ENCODE measurements at regions not wholly inside any gene's neighbourhood (a gene's known extent, or its start where the extent isn't known, plus 50 kb on each side); places are given as distances from the start of the nearest gene placed in this dataset.

DNA sequence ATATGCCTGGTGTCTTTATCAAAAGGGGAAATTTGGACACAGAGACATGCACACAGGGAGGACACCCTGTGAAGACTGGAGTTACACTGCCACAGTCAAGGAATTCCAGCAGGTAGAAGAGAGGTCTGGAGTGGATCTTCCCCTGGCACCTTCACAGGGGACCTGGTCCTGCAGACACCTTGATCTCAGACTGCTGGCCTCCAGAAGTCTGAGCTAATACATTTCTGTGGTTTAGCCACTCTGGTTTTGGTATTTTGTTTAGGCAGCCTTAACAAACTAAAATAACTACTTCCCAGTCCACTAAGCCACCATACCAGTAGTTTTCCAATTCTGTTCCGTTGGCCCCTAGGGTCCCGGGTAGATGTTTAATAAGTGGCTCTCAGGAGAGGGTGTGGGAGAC lies 164.7 kb downstream of the SETD4 start:
- ChIA-PET POLR2A (no interaction called here), CTCF (interaction anchor here (1.0 to 1.8 kb wide), 2 partner anchors 42 to 55 kb away, joined by 3 to 9 read pairs; no protein-coding TSS in a partner anchor)
- no peak overlapping the region for H3K27ac ChIP-seq (ENCODE audit: insufficient read depth, low read depth, low read length)
- H3K79me2 ChIP-seq (ENCODE audit: control insufficient read depth, insufficient read depth, low read length): no peaks in the 10 kb centered on the region
- dilution Hi-C loops (cut with MboI; ENCODE audit: extremely low pct_ligation_motif_present, low sequenced_read_pairs) (no loop called here), intact Hi-C loops (cut with micrococcal nuclease) (no loop called here)
- no peaks in the 10 kb centered on the region for H3K9me3 ChIP-seq (replicated peaks; ENCODE audit: control insufficient read depth, insufficient read depth, low read length)
- no peaks in the 10 kb centered on the region for H3K4me1 ChIP-seq (ENCODE audit: control insufficient read depth, extremely low read depth, insufficient read depth, low read length)
- H4K20me1 ChIP-seq (replicated peaks; ENCODE audit: control insufficient read depth, extremely low read depth, insufficient read depth, low read length): no peaks in the 10 kb centered on the region
- H3K9me1 ChIP-seq (replicated peaks; ENCODE audit: control insufficient read depth, extremely low read depth, insufficient read depth, low read length): no peaks in the 10 kb centered on the region
- FAIRE-seq (no peak), DNase-seq (ENCODE audit: low read depth, low spot score) (no peak)
- BruUV-seq (replicated peaks): no TSS peak
- TF ChIP-seq POLR2A (IDR thresholded peaks at IDR 0.05; ENCODE audit: low read depth, low read length): no peak
- TF ChIP-seq, protein P1, sequence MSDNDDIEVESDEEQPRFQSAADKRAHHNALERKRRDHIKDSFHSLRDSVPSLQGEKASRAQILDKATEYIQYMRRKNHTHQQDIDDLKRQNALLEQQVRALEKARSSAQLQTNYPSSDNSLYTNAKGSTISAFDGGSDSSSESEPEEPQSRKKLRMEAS (IDR thresholded peaks at IDR 0.05; ENCODE audit: insufficient read depth, insufficient read length): no peak
- no peak for TF ChIP-seq FOS (IDR thresholded peaks at IDR 0.05; ENCODE audit: borderline replicate concordance, insufficient read depth, low read length)
- TF ChIP-seq POLR2AphosphoS5 (IDR thresholded peaks at IDR 0.05; ENCODE audit: insufficient read depth, low read depth, low read length): no peak
- no peak for TF ChIP-seq EZH2 (IDR thresholded peaks at IDR 0.05; ENCODE audit: borderline replicate concordance, low read depth, low read length, severe bottlenecking)
- TF ChIP-seq JUN (IDR thresholded peaks at IDR 0.05; ENCODE audit: borderline replicate concordance, insufficient read depth, insufficient read length, low read depth): no peak
- TF ChIP-seq, protein P2, sequence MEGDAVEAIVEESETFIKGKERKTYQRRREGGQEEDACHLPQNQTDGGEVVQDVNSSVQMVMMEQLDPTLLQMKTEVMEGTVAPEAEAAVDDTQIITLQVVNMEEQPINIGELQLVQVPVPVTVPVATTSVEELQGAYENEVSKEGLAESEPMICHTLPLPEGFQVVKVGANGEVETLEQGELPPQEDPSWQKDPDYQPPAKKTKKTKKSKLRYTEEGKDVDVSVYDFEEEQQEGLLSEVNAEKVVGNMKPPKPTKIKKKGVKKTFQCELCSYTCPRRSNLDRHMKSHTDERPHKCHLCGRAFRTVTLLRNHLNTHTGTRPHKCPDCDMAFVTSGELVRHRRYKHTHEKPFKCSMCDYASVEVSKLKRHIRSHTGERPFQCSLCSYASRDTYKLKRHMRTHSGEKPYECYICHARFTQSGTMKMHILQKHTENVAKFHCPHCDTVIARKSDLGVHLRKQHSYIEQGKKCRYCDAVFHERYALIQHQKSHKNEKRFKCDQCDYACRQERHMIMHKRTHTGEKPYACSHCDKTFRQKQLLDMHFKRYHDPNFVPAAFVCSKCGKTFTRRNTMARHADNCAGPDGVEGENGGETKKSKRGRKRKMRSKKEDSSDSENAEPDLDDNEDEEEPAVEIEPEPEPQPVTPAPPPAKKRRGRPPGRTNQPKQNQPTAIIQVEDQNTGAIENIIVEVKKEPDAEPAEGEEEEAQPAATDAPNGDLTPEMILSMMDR (IDR thresholded peaks at IDR 0.05; ENCODE audit: extremely low read depth in 1 of 2, insufficient read depth in 1 of 2, low read depth in 1 of 2, low read length in 2 of 2): no peak
- TF ChIP-seq MYC (IDR thresholded peaks at IDR 0.05; ENCODE audit: low read depth, low read length): no peak
- no peak for TF ChIP-seq GATA2 (IDR thresholded peaks at IDR 0.05; ENCODE audit: insufficient read depth, insufficient read length, low read depth, low read length)
- H2AFZ ChIP-seq (ENCODE audit: low read depth, low read length): no peak overlapping the region
- H3K4me2 ChIP-seq (ENCODE audit: insufficient read depth, low read length): no peak overlapping the region
- no peak overlapping the region for H3K9ac ChIP-seq (replicated peaks; ENCODE audit: extremely low read depth, insufficient read depth, low read length)
- no peak overlapping the region for H3K4me3 ChIP-seq (replicated peaks in 1 of 3; ENCODE audit: insufficient read depth in 1 of 3, low read depth in 1 of 3, low read length in 3 of 3)
- no peaks in the 10 kb centered on the region for H3K36me3 ChIP-seq (ENCODE audit: control insufficient read depth in 2 of 2, extremely low read depth in 1 of 2, insufficient read depth in 2 of 2, low read length in 2 of 2)
- H3K27me3 ChIP-seq (ENCODE audit: control insufficient read depth in 2 of 2, insufficient read depth in 2 of 2, low read length in 2 of 2): peaks cover 1 to 2% of the 10 kb centered on the region in 2 experiments

All from endothelial cell of umbilical vein (primary cell).